MM.1S (cell line): ENCODE measurements at regions not wholly inside any gene's neighbourhood (a gene's known extent, or its start where the extent isn't known, plus 50 kb on each side); places are given as distances from the start of the nearest gene placed in this dataset.

Source experiments
- DNase-seq: peaks from one replicate; pipeline ENCODE4 v3.0.0-alpha.2; 2015
- H2AFZ ChIP-seq: fragments of 300-600 bp; sonication (generic); 2 replicates; pipeline ENCODE4 v1.6.0; 2016; ENCODE audit warnings: antibody characterized with exemption, low read length
- H3F3A ChIP-seq: fragments of 300-600 bp; sonication (generic); 2 replicates; pipeline ENCODE4 v1.6.1; 2016; ENCODE audit warnings: mild to moderate bottlenecking, antibody characterized with exemption, low read length, moderate library complexity, mixed read lengths; ENCODE audit not compliant: insufficient read depth
- H3K27ac ChIP-seq: fragments of 300-600 bp; sonication (generic); 2 replicates; pipeline ENCODE4 v1.5.1; 2016; ENCODE audit warnings: mild to moderate bottlenecking, low read length
- H3K27me3 ChIP-seq: fragments of 300-600 bp; sonication (generic); replicated peaks from 2 replicates; pipeline ENCODE4 v1.6.0; 2016; ENCODE audit warnings: low read length; ENCODE audit not compliant: insufficient read depth
- H3K36me3 ChIP-seq: fragments of 300-600 bp; sonication (generic); replicated peaks from 2 replicates; pipeline ENCODE4 v1.6.1; 2016; ENCODE audit warnings: mild to moderate bottlenecking, low read length, mixed read lengths; ENCODE audit not compliant: insufficient read depth
- H3K4me1 ChIP-seq: fragments of 300-600 bp; sonication (generic); 2 replicates; pipeline ENCODE4 v1.6.1; 2016; ENCODE audit warnings: low read length, mixed read lengths
- H3K4me2 ChIP-seq: fragments of 300-600 bp; sonication (generic); 2 replicates; pipeline ENCODE4 v1.6.0; 2016; ENCODE audit warnings: low read depth, low read length
- H3K4me3 ChIP-seq: fragments of 300-600 bp; sonication (generic); 2 replicates; pipeline ENCODE4 v1.5.1; 2016; ENCODE audit warnings: low read length, mixed read lengths
- H3K79me2 ChIP-seq: fragments of 300-600 bp; sonication (generic); 2 replicates; pipeline ENCODE4 v1.6.1; 2016; ENCODE audit warnings: mixed run types, low read length, mixed read lengths
- H3K9ac ChIP-seq: fragments of 300-600 bp; sonication (generic); 2 replicates; pipeline ENCODE4 v1.6.1; 2016; ENCODE audit warnings: low read length, mixed read lengths
- H3K9me2 ChIP-seq: fragments of 300-600 bp; sonication (generic); replicated peaks from 2 replicates; pipeline ENCODE4 v1.6.1; 2016; ENCODE audit warnings: mild to moderate bottlenecking, low read length, mixed read lengths; ENCODE audit not compliant: insufficient read depth
- H3K9me3 ChIP-seq: fragments of 300-600 bp; sonication (generic); replicated peaks from 2 replicates; pipeline ENCODE4 v1.6.1; 2016; ENCODE audit warnings: mild to moderate bottlenecking, low read length, mixed read lengths; ENCODE audit not compliant: insufficient read depth
- H4K20me1 ChIP-seq: fragments of 300-600 bp; sonication (generic); 2 replicates; pipeline ENCODE4 v1.6.1; 2016; ENCODE audit warnings: mild to moderate bottlenecking, low read length, moderate library complexity, mixed read lengths; ENCODE audit not compliant: insufficient read depth
- CTCF ChIP-seq: fragments of 300-600 bp; sonication (generic); IDR thresholded peaks from 2 replicates; pipeline ENCODE4 v1.5.1; 2016; ENCODE audit warnings: antibody characterized with exemption, low read length, mixed read lengths
- EZH2 ChIP-seq: fragments of 300-600 bp; sonication (generic); optimal IDR thresholded peaks from 2 replicates; pipeline ENCODE3; 2017; ENCODE audit warnings: low read depth, mild to moderate bottlenecking, antibody characterized with exemption, low read length, mixed read lengths
- EZH2phosphoT487 ChIP-seq: fragments of 300-600 bp; sonication (generic); IDR thresholded peaks from 2 replicates; pipeline ENCODE4 v1.6.1; 2018; ENCODE audit warnings: antibody characterized with exemption, low read length

DNA sequence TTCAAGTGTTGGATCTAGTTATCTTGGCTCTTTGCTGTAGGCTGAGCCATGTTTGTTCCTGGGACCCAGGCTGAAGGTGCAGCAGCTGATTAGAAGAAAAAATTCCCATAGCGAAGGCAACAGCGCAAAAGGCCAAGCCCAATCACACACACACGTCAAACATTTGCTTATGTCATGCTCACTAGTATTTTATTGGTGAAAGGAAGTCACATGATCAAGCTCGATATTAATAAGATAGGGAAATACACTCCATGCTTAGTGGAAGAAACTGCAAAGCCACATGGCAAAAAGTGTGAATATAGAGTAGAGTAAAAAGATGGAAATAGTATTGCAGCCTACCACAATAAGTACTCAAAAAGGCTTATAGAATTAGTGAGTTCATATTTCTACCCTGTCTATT lies 373.5 kb upstream of the FAR2 start:
- Histone ChIP-seq H3K9me2 (no peaks in the 10 kb centered on the region), H3K4me2 (no peak overlapping the region), H3F3A (peaks cover 21% of the 10 kb centered on the region), H3K79me2 (no peaks in the 10 kb centered on the region), H4K20me1 (no peaks in the 10 kb centered on the region), H3K27ac (no peak overlapping the region), H3K36me3 (no peaks in the 10 kb centered on the region), H3K4me1 (peaks cover 22% of the 10 kb centered on the region), H3K4me3 (no peak overlapping the region), H3K27me3 (no peaks in the 10 kb centered on the region), H3K9me3 (no peaks in the 10 kb centered on the region), H2AFZ (no peak overlapping the region), H3K9ac (no peak overlapping the region)
- no peak for TF ChIP-seq EZH2
- DNase-seq: no peak

DNA sequence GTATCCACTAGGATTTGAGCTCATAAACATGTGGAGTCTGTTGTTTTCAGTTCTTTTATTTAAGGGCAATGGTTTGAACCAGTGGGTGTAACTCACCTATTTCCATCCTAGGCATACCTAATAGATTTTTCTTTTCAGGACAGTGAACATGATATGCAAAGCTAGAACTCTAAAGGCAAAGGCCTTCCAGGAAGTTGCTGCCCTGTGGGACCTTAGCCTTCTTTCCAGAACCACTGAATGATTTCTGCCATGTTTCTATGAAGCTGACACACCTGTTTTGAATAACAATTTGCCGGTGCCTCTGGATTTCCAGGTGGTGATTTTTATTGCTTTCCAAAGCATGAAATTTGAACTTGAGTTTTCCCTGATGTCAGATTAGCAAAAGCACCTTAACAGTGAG lies 372.9 kb upstream of the FAR2 start:
- Histone ChIP-seq H3K27me3 (no peaks in the 10 kb centered on the region), H3K36me3 (no peaks in the 10 kb centered on the region), H3K4me3 (no peak overlapping the region), H3F3A (peaks cover 21% of the 10 kb centered on the region), H4K20me1 (no peaks in the 10 kb centered on the region), H3K9me3 (no peaks in the 10 kb centered on the region), H3K4me1 (peaks cover 22% of the 10 kb centered on the region), H3K9me2 (no peaks in the 10 kb centered on the region), H3K79me2 (no peaks in the 10 kb centered on the region), H2AFZ (no peak overlapping the region), H3K9ac (no peak overlapping the region), H3K4me2 (no peak overlapping the region), H3K27ac (no peak overlapping the region)
- TF ChIP-seq EZH2: no peak
- TF ChIP-seq EZH2phosphoT487: no peak
- no peak for TF ChIP-seq CTCF
- DNase-seq: no peak

- H3K9me3 ChIP-seq: no peaks in the 10 kb centered on the region
- peak overlapping the region; percentile 14; the same call in 1 of the 2 replicates for H3K9ac ChIP-seq
- no peak for TF ChIP-seq EZH2
- no peak for TF ChIP-seq EZH2phosphoT487
- TF ChIP-seq CTCF: no peak
- H3K27me3 ChIP-seq: no peaks in the 10 kb centered on the region
- H2AFZ ChIP-seq: no peak overlapping the region
- peaks cover 21% of the 10 kb centered on the region for H3F3A ChIP-seq
- H3K79me2 ChIP-seq: no peaks in the 10 kb centered on the region
- H4K20me1 ChIP-seq: no peaks in the 10 kb centered on the region
- H3K4me2 ChIP-seq: peak overlapping the region; percentile 64
- peaks cover 22% of the 10 kb centered on the region for H3K4me1 ChIP-seq
- peak overlapping the region; percentile 83 for H3K27ac ChIP-seq
- no peaks in the 10 kb centered on the region for H3K9me2 ChIP-seq
- no peaks in the 10 kb centered on the region for H3K36me3 ChIP-seq
- peak; percentile 21 for DNase-seq
- peak overlapping the region; percentile 2; the same call in 1 of the 2 replicates for H3K4me3 ChIP-seq
These were observed 372.1 kb upstream of the FAR2 start for GRCh38 chr12:28776913-28777422.

- H3K27me3 ChIP-seq: no peaks in the 10 kb centered on the region
- H4K20me1 ChIP-seq: no peaks in the 10 kb centered on the region
- no peak for TF ChIP-seq EZH2phosphoT487
- TF ChIP-seq EZH2: no peak
- no peak for TF ChIP-seq CTCF
- H3K36me3 ChIP-seq: no peaks in the 10 kb centered on the region
- H3K9me3 ChIP-seq: no peaks in the 10 kb centered on the region
- H3K4me3 ChIP-seq: peak overlapping the region; percentile 26
- peak overlapping the region; percentile 64 for H3K4me2 ChIP-seq
- no peaks in the 10 kb centered on the region for H3K79me2 ChIP-seq
- H3K27ac ChIP-seq: peak overlapping the region; percentile 83
- DNase-seq: peak; percentile 85
- peaks cover 22% of the 10 kb centered on the region for H3K4me1 ChIP-seq
- no peak overlapping the region for H2AFZ ChIP-seq
- H3K9ac ChIP-seq: peak overlapping the region; percentile 24; the same call in 1 of the 2 replicates
- H3K9me2 ChIP-seq: no peaks in the 10 kb centered on the region
- H3F3A ChIP-seq: peaks cover 21% of the 10 kb centered on the region
These were observed 371.3 kb upstream of the FAR2 start for GRCh38 chr12:28777603-28778365.
